Hypothalamus (tissue), 51 donors: ENCODE measurements at regions not wholly inside any gene's neighbourhood (a gene's known extent, or its start where the extent isn't known, plus 50 kb on each side); places are given as distances from the start of the nearest gene placed in this dataset.

Experiments used
- DNase-seq, 51 donors: peaks; one replicate each; lab custom pipeline; 2025; lab: John Stamatoyannopoulos, UW

GRCh38 chr4:64016893-64017292 lies 392.4 kb downstream of the TECRL start:
- DNase-seq = no peak

- DNase-seq = no peak
Observed at GRCh38 chr4:64014647-64015046, 394.6 kb downstream of the TECRL start.

DNA sequence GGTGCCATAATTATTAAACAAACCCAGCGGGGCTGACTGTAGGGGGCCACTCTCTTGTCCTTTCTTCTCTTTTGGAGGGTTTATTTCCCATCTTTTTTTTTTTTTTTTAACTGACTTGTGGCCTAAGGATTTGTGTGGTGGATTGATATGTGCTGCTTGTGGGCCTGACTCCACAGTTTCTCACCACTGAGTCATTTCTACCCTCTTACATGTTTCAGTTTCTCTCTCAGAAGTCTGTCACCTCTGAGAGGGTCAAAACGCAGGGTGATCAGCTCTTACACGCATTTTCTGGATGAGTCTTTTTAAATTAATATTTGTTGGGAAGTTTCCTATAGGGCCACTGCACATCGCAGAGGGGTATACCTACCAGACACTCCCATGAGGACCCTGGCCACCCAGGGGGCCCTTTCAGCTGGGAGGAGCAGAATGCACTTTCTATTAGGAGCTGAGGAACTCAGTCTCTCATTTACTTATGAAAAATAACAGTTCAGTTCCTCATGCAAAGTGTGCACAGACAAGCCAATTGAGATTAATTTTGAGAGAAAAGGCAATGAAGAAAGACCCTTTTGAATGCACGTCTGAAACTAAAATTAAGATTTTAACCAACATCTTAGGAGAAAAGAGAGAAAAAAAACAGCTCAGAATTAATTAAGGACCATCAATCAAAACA lies 407.9 kb downstream of the TECRL start:
- no peak for DNase-seq

DNA sequence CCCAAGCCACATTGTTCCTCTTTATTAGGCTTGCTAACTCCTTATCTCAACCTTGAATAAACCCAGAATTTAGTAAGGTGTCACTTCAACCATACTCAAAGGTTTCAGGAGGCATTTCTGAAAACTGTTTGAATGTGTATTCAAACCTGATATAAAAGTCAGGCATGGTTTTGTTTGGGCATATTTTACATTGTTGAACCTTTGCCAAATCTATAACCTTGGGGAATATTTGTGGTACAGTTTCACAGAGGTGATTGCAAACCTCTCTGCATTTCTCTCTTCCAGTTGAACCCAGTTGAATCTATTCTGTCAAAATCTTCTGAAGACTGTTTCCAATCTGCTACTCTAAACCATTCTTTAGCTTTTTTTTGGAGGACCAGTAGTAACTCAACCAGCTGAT lies 409.0 kb downstream of the TECRL start:
- no peak for DNase-seq

GRCh38 chr4:63986253-63986652 lies 423.0 kb downstream of the TECRL start:
- DNase-seq = no peak

GRCh38 chr4:63983224-63983623 lies 426.0 kb downstream of the TECRL start:
- no peak for DNase-seq

- DNase-seq = no peak
Observed at GRCh38 chr4:63965875-63966274, 443.4 kb downstream of the TECRL start.

GRCh38 chr4:63942706-63943286 lies 466.5 kb downstream of the TECRL start:
- DNase-seq = peak in 1 of 51 donors; percentile 4

GRCh38 chr4:63937961-63938360 lies 471.3 kb downstream of the TECRL start:
- DNase-seq = no peak

DNA sequence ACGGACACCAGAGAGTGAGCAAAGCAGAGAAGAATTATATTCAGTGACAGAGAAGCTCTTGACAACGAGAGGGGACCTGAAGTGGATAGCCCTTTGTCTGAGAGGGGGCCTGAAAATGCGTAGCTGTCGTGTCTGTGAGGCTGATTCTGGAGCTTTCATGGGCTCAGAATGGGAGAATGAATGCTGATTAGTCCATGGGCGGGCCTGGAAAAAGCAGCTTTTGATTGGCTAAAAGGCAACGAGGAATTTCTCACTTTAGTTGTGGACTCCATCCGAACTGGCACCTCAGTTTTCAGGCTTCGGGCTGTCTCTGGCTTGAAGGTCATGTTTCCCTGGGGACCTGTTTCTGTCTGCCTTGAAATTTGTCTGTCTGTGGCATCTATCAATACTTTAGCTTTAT lies 487.1 kb downstream of the TECRL start:
- DNase-seq = no peak

- DNase-seq = no peak
Observed at GRCh38 chr4:63921561-63921960, 487.7 kb downstream of the TECRL start.

DNA sequence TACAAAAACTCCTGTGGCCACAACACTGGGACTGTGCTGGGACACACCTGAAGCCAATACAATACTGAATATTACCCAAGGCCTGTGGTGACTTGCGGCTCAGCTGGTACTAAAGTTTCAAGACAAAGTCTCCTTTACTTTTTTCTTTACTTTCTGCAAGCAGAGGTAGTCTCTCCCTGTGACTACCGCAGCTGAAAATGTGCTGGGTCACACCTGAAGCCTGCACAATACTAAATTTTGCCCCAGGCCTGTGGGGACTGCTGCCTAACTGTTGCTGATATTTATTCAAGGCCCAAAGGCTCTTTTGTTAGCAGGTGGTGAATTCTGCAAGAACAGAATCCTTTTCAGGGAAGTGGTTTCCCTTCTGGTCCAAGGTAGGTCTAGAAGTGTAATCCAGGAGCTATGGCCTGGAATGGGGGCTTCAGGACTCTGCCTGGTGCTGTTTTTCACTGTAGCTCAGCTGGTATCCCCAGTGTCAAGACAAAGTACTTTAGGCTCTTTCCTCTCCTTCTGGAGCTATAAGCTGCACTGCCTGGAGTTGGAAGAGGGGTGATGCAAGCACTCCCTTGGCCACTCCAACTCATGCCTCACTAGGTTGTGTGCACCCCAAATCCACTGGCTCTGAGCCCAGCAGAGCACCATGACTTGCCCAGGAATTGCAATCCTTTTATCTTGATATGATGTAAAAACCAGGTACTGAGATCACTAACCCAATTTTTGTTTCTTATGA lies 489.4 kb downstream of the TECRL start:
- DNase-seq = no peak

DNA sequence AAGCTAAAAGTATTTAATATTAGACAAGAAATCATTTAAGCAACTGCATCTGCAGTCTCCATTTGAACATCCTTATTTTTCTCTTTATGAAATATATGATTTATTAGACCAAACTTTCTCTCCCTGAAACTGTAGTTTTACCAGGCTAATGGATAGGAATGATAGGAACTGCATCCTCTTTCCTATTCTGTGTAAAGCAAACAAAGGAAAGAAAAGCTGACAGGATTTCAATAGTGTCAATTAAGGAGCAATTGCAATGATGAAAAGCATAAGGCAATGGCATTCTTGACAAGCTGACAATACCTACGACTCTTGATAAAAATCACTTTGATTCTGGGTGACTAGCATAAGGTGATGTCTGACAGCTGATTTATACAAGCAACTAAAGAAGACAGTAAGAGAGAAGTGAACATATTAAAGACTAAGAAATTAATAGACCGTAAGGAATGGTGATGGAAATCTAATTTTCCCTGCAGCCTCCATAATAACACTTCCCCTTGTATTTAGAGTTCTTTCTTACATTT lies 502.5 kb downstream of the TECRL start:
- DNase-seq = no peak

DNA sequence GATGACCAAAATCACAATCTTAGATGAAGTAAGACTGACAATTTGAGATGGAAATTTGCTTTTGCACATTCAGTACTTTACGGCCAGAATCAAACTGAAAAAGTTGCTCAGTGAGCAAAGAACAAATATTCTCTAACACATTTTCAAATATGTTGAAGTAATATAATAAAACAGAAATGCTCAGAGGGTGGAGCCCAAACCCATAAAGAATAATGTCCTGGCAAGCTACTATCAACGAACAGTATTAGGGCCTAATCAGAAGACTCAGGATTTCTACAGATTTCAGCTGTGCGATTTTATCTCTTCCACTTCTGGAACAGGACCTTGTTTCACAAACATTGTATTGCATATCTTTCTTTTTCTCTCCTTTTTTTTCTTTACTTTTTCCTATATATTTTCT lies 505.0 kb downstream of the TECRL start:
- no peak for DNase-seq

DNA sequence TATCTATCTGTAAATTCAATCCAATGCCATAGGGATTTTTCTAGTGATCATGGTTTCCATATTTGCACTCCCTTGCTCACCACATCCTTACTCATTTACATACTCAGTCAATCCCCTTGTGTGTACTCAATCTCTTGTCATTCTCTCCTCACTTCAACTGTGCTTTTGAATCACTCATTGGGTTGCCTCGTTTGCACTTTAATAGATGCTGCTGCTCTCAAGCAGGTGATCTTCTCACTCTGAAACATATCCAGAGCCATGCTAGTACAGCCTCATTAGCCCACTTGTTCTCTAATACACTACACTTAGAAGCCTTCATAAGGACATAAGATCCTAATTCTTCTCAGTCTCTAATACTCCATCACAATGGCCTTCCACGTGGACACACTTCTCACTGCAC lies 507.9 kb downstream of the TECRL start:
- DNase-seq = no peak

GRCh38 chr4:63898961-63899360 lies 510.3 kb downstream of the TECRL start:
- no peak for DNase-seq

DNA sequence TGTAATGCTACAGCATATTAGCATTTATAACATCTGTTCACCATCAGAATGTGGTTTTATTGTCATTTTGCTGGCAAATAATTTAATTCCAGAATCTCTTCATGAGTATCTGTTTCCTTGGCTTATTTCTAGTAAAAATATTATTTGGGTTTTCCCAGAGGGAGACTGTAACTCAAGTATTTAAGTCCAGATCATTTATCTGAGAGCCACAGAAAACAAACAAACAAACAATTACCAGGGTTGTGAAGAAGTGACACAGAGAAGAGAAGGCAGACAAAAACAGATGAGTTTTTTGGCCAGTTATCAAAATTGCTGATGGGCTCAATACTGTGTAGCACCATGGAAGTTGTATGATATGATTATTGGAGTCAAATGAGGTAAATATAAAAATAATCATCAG lies 515.1 kb downstream of the TECRL start:
- DNase-seq = no peak

- no peak for DNase-seq
Observed at GRCh38 chr4:63869370-63869769, 539.9 kb downstream of the TECRL start.

DNA sequence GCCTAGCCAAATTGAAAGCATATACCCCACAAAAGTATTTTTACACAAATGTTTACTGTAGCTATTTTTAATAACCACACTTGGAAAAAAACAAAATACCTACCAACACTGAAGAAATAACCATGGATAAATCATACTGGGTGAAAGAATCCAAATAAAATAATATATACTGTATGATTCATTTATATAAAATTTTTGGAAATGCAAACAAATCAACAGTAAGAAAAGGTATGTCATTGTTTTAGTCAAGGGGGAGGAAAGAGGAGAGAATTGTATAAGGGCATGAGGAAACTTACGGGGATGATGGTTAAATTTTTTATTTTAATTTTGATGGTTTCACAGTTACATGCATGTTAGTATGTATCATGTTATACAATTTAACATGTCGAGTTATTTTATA lies 557.8 kb downstream of the TECRL start:
- no peak for DNase-seq

DNA sequence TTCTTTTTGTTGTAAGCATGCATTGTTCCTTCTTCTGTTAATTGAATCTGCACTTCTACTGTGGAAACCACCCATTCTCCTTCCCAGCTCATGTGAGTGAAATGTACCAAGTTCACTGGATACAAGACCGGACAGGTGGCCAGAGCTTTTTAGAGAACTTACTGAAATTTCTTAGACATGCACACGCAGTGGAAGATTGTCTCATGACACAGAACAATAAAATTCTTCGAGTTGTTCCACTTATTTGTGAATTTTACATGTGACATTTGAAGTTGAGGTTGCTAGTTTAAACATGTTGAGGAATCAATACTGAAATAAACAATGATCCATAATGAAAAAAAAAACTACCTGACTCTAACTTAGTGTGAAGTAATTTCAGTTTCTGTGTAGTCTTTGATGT lies 568.0 kb downstream of the TECRL start:
- DNase-seq = no peak

DNA sequence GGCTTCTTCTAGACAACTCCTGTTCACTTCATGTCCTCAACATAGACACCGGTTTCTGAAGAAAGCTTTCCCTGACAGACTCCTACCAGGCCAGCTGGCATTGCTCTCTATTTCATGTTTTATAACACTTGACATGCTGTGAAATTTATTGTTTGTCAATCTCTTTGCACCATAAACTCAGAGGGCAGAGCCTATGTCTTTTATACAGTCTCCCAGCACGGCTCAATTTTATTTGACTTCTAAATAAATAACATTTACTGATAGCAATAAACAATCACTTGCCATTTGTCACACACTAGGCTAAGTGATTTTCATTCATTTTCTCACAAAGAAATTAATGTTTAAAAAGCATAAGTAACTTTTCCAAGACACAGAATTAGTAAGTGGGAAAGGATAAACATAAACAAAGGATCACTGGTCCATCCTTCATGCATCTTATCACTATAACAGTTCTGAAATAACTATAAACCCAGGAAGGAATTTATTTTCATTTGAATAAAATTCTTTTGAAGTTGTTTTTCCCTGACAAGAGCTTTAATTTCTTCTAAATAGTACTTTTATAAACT lies 577.6 kb downstream of the TECRL start:
- DNase-seq = no peak
